ENCODE measurements at regions not wholly inside any gene's neighbourhood (a gene's known extent, or its start where the extent isn't known, plus 50 kb on each side); places are given as distances from the start of the nearest gene placed in this dataset.
"Not testable (repeated sequence)": the region's sequence is repeated elsewhere in the genome, so short reads cannot be mapped to it uniquely, and the experiment has no call there.

DNA sequence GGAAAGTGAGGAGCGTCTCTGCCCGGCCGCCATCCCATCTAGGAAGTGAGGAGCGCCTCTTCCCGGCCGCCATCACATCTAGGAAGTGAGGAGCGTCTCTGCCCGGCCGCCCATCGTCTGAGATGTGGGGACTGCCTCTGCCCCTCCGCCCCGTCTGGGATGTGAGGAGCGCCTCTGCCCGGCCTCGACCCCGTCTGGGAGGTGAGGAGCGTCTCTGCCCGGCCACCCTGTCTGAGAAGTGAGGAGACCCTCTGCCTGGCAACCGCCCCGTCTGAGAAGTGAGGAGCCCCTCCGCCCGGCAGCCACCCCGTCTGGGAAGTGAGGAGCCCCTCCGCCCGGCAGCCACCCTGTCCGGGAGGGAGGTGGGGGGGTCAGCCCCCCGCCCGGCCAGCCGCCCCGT is 70.7 kb downstream of the LSMEM1 start:
- TF ChIP-seq EZH2phosphoT487 (IDR thresholded peaks at IDR 0.05; ENCODE audit: borderline replicate concordance, low read length) = not testable (repeated sequence)
- TF ChIP-seq, protein P1, sequence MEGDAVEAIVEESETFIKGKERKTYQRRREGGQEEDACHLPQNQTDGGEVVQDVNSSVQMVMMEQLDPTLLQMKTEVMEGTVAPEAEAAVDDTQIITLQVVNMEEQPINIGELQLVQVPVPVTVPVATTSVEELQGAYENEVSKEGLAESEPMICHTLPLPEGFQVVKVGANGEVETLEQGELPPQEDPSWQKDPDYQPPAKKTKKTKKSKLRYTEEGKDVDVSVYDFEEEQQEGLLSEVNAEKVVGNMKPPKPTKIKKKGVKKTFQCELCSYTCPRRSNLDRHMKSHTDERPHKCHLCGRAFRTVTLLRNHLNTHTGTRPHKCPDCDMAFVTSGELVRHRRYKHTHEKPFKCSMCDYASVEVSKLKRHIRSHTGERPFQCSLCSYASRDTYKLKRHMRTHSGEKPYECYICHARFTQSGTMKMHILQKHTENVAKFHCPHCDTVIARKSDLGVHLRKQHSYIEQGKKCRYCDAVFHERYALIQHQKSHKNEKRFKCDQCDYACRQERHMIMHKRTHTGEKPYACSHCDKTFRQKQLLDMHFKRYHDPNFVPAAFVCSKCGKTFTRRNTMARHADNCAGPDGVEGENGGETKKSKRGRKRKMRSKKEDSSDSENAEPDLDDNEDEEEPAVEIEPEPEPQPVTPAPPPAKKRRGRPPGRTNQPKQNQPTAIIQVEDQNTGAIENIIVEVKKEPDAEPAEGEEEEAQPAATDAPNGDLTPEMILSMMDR (IDR thresholded peaks at IDR 0.05; ENCODE audit: low read depth, low read length, poor library complexity, severe bottlenecking) = not testable (repeated sequence)
